K562 (cell line): ENCODE measurements at regions not wholly inside any gene's neighbourhood (a gene's known extent, or its start where the extent isn't known, plus 50 kb on each side); places are given as distances from the start of the nearest gene placed in this dataset.

Experiments
- CBFA2T2 ChIP-seq: fragments of 450-650 bp; conservative IDR thresholded peaks from 2 replicates; pipeline ENCODE4 v1.6.1; 2017; ENCODE audit warnings: mild to moderate bottlenecking
- GTF2F1 ChIP-seq: IDR thresholded peaks from 2 replicates; pipeline ENCODE4 v1.6.1; 2011; ENCODE audit warnings: low read depth, low read length, improper control_type of control experiment
- MTA1 ChIP-seq: fragments of 450-650 bp; IDR thresholded peaks from 2 replicates; pipeline ENCODE4 v1.6.1; 2017; ENCODE audit warnings: borderline replicate concordance
- RBM34 ChIP-seq: fragments of 200-400 bp; formaldehyde crosslinking; IDR thresholded peaks from 2 replicates; pipeline ENCODE4 v1.6.1; 2018; ENCODE audit warnings: low read length, borderline replicate concordance; ENCODE audit not compliant: insufficient read depth
- STAT5B ChIP-seq: fragments of 250-450 bp; sonication (Bioruptor Pico); IDR thresholded peaks from 2 replicates; pipeline ENCODE4 v1.8.0; 2021; ENCODE audit warnings: mild to moderate bottlenecking, inconsistent platforms
- ZNF146 ChIP-seq: IDR thresholded peaks from one replicate; pipeline ENCODE4 v1.6.1; 2018; ENCODE audit warnings: missing compliant biosample characterization; ENCODE audit not compliant: unreplicated experiment
- TF ChIP-seq, protein P1 (sequence below): fragments of 250-450 bp; sonication (Bioruptor Pico); IDR thresholded peaks from 2 replicates; pipeline ENCODE4 v1.4.0; 2020
- TF ChIP-seq, protein P2 (sequence below): IDR thresholded peaks from 2 replicates; pipeline ENCODE4 v1.6.1; 2016; ENCODE audit warnings: missing genetic modification characterization, missing compliant biosample characterization
- TF ChIP-seq, protein P3 (sequence below), 2 experiments: fragments of 450-650 bp; conservative IDR thresholded peaks; 2 replicates each; pipeline ENCODE4 v1.6.1; 2017; ENCODE audit warnings: mild to moderate bottlenecking in 2 of 2, moderate library complexity in 2 of 2
- TF ChIP-seq, protein P4 (sequence below): fragments of 250-450 bp; sonication (Bioruptor Pico); IDR thresholded peaks from 2 replicates; pipeline ENCODE4 v1.9.0; 2021; ENCODE audit warnings: mild to moderate bottlenecking, inconsistent platforms
- TF ChIP-seq, protein P5 (sequence below): fragments of 450-650 bp; IDR thresholded peaks from 2 replicates; pipeline ENCODE4 v1.6.1; 2014; ENCODE audit warnings: low read depth, mild to moderate bottlenecking, moderate library complexity, borderline replicate concordance

DNA sequence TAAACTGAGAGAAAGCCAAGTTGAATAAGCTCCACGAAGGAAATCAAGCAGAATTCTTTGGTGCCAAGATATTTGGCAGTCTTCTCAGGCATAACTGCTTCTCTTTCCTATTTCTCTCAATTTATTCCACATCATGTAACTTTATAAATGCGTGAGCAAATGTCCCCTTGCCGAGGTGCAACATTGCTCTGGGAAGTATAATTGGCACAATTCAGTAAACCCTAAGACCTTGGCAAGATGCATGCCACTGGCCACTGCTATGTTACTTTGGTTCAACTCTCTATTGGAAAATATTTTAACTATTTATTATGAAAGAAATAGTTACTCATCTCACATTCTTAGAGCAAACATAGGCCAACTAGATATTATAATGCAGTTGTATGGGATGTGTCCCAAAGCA is 170.2 kb downstream of the SUCNR1 start (continued):
- TF ChIP-seq, protein P1, sequence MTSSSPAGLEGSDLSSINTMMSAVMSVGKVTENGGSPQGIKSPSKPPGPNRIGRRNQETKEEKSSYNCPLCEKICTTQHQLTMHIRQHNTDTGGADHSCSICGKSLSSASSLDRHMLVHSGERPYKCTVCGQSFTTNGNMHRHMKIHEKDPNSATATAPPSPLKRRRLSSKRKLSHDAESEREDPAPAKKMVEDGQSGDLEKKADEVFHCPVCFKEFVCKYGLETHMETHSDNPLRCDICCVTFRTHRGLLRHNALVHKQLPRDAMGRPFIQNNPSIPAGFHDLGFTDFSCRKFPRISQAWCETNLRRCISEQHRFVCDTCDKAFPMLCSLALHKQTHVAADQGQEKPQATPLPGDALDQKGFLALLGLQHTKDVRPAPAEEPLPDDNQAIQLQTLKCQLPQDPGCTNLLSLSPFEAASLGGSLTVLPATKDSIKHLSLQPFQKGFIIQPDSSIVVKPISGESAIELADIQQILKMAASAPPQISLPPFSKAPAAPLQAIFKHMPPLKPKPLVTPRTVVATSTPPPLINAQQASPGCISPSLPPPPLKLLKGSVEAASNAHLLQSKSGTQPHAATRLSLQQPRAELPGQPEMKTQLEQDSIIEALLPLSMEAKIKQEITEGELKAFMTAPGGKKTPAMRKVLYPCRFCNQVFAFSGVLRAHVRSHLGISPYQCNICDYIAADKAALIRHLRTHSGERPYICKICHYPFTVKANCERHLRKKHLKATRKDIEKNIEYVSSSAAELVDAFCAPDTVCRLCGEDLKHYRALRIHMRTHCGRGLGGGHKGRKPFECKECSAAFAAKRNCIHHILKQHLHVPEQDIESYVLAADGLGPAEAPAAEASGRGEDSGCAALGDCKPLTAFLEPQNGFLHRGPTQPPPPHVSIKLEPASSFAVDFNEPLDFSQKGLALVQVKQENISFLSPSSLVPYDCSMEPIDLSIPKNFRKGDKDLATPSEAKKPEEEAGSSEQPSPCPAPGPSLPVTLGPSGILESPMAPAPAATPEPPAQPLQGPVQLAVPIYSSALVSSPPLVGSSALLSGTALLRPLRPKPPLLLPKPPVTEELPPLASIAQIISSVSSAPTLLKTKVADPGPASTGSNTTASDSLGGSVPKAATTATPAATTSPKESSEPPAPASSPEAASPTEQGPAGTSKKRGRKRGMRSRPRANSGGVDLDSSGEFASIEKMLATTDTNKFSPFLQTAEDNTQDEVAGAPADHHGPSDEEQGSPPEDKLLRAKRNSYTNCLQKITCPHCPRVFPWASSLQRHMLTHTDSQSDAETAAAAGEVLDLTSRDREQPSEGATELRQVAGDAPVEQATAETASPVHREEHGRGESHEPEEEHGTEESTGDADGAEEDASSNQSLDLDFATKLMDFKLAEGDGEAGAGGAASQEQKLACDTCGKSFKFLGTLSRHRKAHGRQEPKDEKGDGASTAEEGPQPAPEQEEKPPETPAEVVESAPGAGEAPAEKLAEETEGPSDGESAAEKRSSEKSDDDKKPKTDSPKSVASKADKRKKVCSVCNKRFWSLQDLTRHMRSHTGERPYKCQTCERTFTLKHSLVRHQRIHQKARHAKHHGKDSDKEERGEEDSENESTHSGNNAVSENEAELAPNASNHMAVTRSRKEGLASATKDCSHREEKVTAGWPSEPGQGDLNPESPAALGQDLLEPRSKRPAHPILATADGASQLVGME (CRISPR knock-in tag): no peak
- TF ChIP-seq CBFA2T2 (no peak), GTF2F1 (no peak), RBM34 (no peak), ZNF146 (CRISPR knock-in tag) (no peak), MTA1 (no peak), STAT5B (CRISPR knock-in tag) (no peak)
- TF ChIP-seq, protein P2, sequence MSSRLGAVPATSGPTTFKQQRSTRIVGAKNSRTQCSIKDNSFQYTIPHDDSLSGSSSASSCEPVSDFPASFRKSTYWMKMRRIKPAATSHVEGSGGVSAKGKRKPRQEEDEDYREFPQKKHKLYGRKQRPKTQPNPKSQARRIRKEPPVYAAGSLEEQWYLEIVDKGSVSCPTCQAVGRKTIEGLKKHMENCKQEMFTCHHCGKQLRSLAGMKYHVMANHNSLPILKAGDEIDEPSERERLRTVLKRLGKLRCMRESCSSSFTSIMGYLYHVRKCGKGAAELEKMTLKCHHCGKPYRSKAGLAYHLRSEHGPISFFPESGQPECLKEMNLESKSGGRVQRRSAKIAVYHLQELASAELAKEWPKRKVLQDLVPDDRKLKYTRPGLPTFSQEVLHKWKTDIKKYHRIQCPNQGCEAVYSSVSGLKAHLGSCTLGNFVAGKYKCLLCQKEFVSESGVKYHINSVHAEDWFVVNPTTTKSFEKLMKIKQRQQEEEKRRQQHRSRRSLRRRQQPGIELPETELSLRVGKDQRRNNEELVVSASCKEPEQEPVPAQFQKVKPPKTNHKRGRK (tag): no peak
- TF ChIP-seq, protein P3, sequence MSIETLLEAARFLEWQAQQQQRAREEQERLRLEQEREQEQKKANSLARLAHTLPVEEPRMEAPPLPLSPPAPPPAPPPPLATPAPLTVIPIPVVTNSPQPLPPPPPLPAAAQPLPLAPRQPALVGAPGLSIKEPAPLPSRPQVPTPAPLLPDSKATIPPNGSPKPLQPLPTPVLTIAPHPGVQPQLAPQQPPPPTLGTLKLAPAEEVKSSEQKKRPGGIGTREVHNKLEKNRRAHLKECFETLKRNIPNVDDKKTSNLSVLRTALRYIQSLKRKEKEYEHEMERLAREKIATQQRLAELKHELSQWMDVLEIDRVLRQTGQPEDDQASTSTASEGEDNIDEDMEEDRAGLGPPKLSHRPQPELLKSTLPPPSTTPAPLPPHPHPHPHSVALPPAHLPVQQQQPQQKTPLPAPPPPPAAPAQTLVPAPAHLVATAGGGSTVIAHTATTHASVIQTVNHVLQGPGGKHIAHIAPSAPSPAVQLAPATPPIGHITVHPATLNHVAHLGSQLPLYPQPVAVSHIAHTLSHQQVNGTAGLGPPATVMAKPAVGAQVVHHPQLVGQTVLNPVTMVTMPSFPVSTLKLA (conservative IDR thresholded peaks at IDR 0.05): no peak
- TF ChIP-seq, protein P4, sequence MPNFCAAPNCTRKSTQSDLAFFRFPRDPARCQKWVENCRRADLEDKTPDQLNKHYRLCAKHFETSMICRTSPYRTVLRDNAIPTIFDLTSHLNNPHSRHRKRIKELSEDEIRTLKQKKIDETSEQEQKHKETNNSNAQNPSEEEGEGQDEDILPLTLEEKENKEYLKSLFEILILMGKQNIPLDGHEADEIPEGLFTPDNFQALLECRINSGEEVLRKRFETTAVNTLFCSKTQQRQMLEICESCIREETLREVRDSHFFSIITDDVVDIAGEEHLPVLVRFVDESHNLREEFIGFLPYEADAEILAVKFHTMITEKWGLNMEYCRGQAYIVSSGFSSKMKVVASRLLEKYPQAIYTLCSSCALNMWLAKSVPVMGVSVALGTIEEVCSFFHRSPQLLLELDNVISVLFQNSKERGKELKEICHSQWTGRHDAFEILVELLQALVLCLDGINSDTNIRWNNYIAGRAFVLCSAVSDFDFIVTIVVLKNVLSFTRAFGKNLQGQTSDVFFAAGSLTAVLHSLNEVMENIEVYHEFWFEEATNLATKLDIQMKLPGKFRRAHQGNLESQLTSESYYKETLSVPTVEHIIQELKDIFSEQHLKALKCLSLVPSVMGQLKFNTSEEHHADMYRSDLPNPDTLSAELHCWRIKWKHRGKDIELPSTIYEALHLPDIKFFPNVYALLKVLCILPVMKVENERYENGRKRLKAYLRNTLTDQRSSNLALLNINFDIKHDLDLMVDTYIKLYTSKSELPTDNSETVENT: no peak
- TF ChIP-seq, protein P5, sequence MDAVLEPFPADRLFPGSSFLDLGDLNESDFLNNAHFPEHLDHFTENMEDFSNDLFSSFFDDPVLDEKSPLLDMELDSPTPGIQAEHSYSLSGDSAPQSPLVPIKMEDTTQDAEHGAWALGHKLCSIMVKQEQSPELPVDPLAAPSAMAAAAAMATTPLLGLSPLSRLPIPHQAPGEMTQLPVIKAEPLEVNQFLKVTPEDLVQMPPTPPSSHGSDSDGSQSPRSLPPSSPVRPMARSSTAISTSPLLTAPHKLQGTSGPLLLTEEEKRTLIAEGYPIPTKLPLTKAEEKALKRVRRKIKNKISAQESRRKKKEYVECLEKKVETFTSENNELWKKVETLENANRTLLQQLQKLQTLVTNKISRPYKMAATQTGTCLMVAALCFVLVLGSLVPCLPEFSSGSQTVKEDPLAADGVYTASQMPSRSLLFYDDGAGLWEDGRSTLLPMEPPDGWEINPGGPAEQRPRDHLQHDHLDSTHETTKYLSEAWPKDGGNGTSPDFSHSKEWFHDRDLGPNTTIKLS: no peak
- TF ChIP-seq, all 486 proteins: peak for 0
